Neural cell (in vitro differentiated cells): ENCODE measurements at regions not wholly inside any gene's neighbourhood (a gene's known extent, or its start where the extent isn't known, plus 50 kb on each side); places are given as distances from the start of the nearest gene placed in this dataset.

Experiments used
- CTCF ChIP-seq: fragments of 450-650 bp; IDR thresholded peaks from 2 replicates; pipeline ENCODE4 v1.5.1; 2014; ENCODE audit warnings: antibody characterized with exemption, mild to moderate bottlenecking, moderate library complexity; ENCODE audit not compliant: poor library complexity, severe bottlenecking
- POLR2AphosphoS5 ChIP-seq: IDR thresholded peaks from 2 replicates; pipeline ENCODE4 v1.6.1; 2012
- RAD21 ChIP-seq: fragments of 450-650 bp; conservative IDR thresholded peaks from 2 replicates; pipeline ENCODE4 v1.6.1; 2014; ENCODE audit warnings: antibody characterized with exemption, mild to moderate bottlenecking, moderate library complexity

- no peak for TF ChIP-seq CTCF
- TF ChIP-seq POLR2AphosphoS5: no peak
- no peak for TF ChIP-seq RAD21
Observed at GRCh38 chr7:70884440-70884764, 247.5 kb upstream of the GALNT17 start.
